Activated naive CD8-positive, alpha-beta T cell treated with anti-CD3 and anti-CD28 coated beads, Interleukin-2, amount 10 ng/mL, durations not matched to agents 7 days and 5 days (primary cell): ENCODE measurements at regions not wholly inside any gene's neighbourhood (a gene's known extent, or its start where the extent isn't known, plus 50 kb on each side); places are given as distances from the start of the nearest gene placed in this dataset.
"Not testable (repeated sequence)": the region's sequence is repeated elsewhere in the genome, so short reads cannot be mapped to it uniquely, and the experiment has no call there.

Experiments
- ATAC-seq: fragments of 150-1000 bp; cut with Tn5 transposase; one replicate; pipeline ENCODE4 v1.10.0; 2021; ENCODE audit warnings: low read depth, moderate library complexity
- POLR2A ChIA-PET: fragments of 350-600 bp; sonication (Branson Sonifier 250); formaldehyde crosslinking; loops from one replicate; lab custom pipeline; 2021; ENCODE audit warnings: antibody characterized with exemption; lab: Charles Lee
- DNase-seq: peaks from one replicate; pipeline ENCODE4 v3.0.0; 2021
- H3K27ac Mint-ChIP-seq: one replicate; pipeline ENCODE4 v1.8.0; 2022; ENCODE audit warnings: mild to moderate bottlenecking, mixed read lengths
- H3K27me3 Mint-ChIP-seq: one replicate; pipeline ENCODE4 v1.8.0; 2022; ENCODE audit warnings: mild to moderate bottlenecking, moderate library complexity, mixed read lengths
- H3K36me3 Mint-ChIP-seq: one replicate; pipeline ENCODE4 v1.8.0; 2021; ENCODE audit warnings: mild to moderate bottlenecking, mixed read lengths
- H3K4me1 Mint-ChIP-seq: one replicate; pipeline ENCODE4 v1.8.0; 2021; ENCODE audit warnings: mixed read lengths
- H3K4me3 Mint-ChIP-seq: one replicate; pipeline ENCODE4 v1.8.0; 2022; ENCODE audit warnings: mild to moderate bottlenecking, moderate library complexity, mixed read lengths
- H3K9me3 Mint-ChIP-seq: one replicate; pipeline ENCODE4 v1.8.0; 2021; ENCODE audit warnings: mixed read lengths

- Mint-ChIP-seq H3K4me1 (no peaks in the 10 kb centered on the region), H3K9me3 (no peaks in the 10 kb centered on the region), H3K4me3 (no peak overlapping the region), H3K27ac (no peak overlapping the region), H3K36me3 (no peaks in the 10 kb centered on the region), H3K27me3 (peaks cover 1% of the 10 kb centered on the region)
- POLR2A ChIA-PET, result no interaction called here
- DNase-seq, result no peak
- no peak for ATAC-seq
These were observed 91.4 kb downstream of the GPR85 start for GRCh38 chr7:112995059-112995824.

- POLR2A ChIA-PET, result no interaction called here
These were observed 92.0 kb downstream of the GPR85 start for GRCh38 chr7:112994656-112995055.

GRCh38 chr7:112990624-112991023, 96.0 kb downstream of the GPR85 start:
- Mint-ChIP-seq H3K27me3 (peaks cover 8% of the 10 kb centered on the region), H3K9me3 (no peaks in the 10 kb centered on the region), H3K4me1 (no peaks in the 10 kb centered on the region), H3K4me3 (no peak overlapping the region), H3K36me3 (no peaks in the 10 kb centered on the region), H3K27ac (no peak overlapping the region)
- no peak for DNase-seq
- ATAC-seq, result no peak
- POLR2A ChIA-PET, result no interaction called here

More at GRCh38 chr7:112994656-112995055, 92.0 kb downstream of the GPR85 start:
- no peaks in the 10 kb centered on the region for H3K4me1 Mint-ChIP-seq
- ATAC-seq, result no peak
- DNase-seq, result no peak
- no peaks in the 10 kb centered on the region for H3K36me3 Mint-ChIP-seq
- H3K27me3 Mint-ChIP-seq, result peaks cover under 1% of the 10 kb centered on the region
- no peak overlapping the region for H3K27ac Mint-ChIP-seq
- H3K4me3 Mint-ChIP-seq, result no peak overlapping the region
- no peaks in the 10 kb centered on the region for H3K9me3 Mint-ChIP-seq

GRCh38 chr7:112989531-112989930, 97.1 kb downstream of the GPR85 start:
- no peak for DNase-seq
- peaks cover 11% of the 10 kb centered on the region for H3K27me3 Mint-ChIP-seq
- no peaks in the 10 kb centered on the region for H3K36me3 Mint-ChIP-seq
- H3K9me3 Mint-ChIP-seq, result no peaks in the 10 kb centered on the region
- H3K4me1 Mint-ChIP-seq, result no peaks in the 10 kb centered on the region
- no peak for ATAC-seq
- H3K27ac Mint-ChIP-seq, result no peak overlapping the region
- POLR2A ChIA-PET, result no interaction called here
- H3K4me3 Mint-ChIP-seq, result no peak overlapping the region

GRCh38 chr7:112987171-112987570, 99.5 kb downstream of the GPR85 start:
- DNase-seq (no peak), ATAC-seq (no peak)
- Mint-ChIP-seq H3K27ac (no peak overlapping the region), H3K9me3 (no peaks in the 10 kb centered on the region), H3K36me3 (no peaks in the 10 kb centered on the region), H3K4me1 (no peaks in the 10 kb centered on the region), H3K4me3 (no peak overlapping the region), H3K27me3 (peaks cover 11% of the 10 kb centered on the region)
- POLR2A ChIA-PET, result no interaction called here

- H3K4me3 Mint-ChIP-seq, result no peak overlapping the region
- H3K9me3 Mint-ChIP-seq, result no peaks in the 10 kb centered on the region
- POLR2A ChIA-PET, result no interaction called here
- H3K36me3 Mint-ChIP-seq, result no peaks in the 10 kb centered on the region
- DNase-seq (no peak), ATAC-seq (no peak)
- no peaks in the 10 kb centered on the region for H3K4me1 Mint-ChIP-seq
- peaks cover 11% of the 10 kb centered on the region for H3K27me3 Mint-ChIP-seq
- H3K27ac Mint-ChIP-seq, result no peak overlapping the region
These were observed 100.2 kb downstream of the GPR85 start for GRCh38 chr7:112986256-112987031.

- Mint-ChIP-seq H3K9me3 (no peaks in the 10 kb centered on the region), H3K4me1 (no peaks in the 10 kb centered on the region), H3K27me3 (peaks cover 11% of the 10 kb centered on the region), H3K4me3 (no peak overlapping the region), H3K27ac (no peak overlapping the region), H3K36me3 (no peaks in the 10 kb centered on the region)
- DNase-seq, result no peak
- POLR2A ChIA-PET, result no interaction called here
- ATAC-seq, result no peak
These were observed 101.1 kb downstream of the GPR85 start for GRCh38 chr7:112985377-112985987.

- no peaks in the 10 kb centered on the region for H3K9me3 Mint-ChIP-seq
- no peak for ATAC-seq
- POLR2A ChIA-PET, result no interaction called here
- no peak overlapping the region for H3K4me3 Mint-ChIP-seq
- H3K27me3 Mint-ChIP-seq, result peaks cover 3% of the 10 kb centered on the region
- H3K36me3 Mint-ChIP-seq, result no peaks in the 10 kb centered on the region
- H3K27ac Mint-ChIP-seq, result no peak overlapping the region
- DNase-seq, result no peak
- no peaks in the 10 kb centered on the region for H3K4me1 Mint-ChIP-seq
These were observed 104.1 kb downstream of the GPR85 start for GRCh38 chr7:112982441-112983063.

- ATAC-seq (no peak), DNase-seq (no peak)
- Mint-ChIP-seq H3K36me3 (no peaks in the 10 kb centered on the region), H3K27ac (no peak overlapping the region), H3K4me3 (no peak overlapping the region), H3K27me3 (peaks cover 3% of the 10 kb centered on the region), H3K9me3 (no peaks in the 10 kb centered on the region), H3K4me1 (no peaks in the 10 kb centered on the region)
- POLR2A ChIA-PET, result no interaction called here
These were observed 104.7 kb downstream of the GPR85 start for GRCh38 chr7:112981966-112982365.

- H3K27ac Mint-ChIP-seq, H3K27me3 Mint-ChIP-seq, DNase-seq, ATAC-seq, H3K36me3 Mint-ChIP-seq, H3K4me1 Mint-ChIP-seq, H3K4me3 Mint-ChIP-seq, H3K9me3 Mint-ChIP-seq, POLR2A ChIA-PET: not testable (repeated sequence)
These were observed 107.6 kb downstream of the GPR85 start for GRCh38 chr7:112979055-112979454.

GRCh38 chr7:112977244-112977955, 109.2 kb downstream of the GPR85 start:
- H3K4me3 Mint-ChIP-seq, POLR2A ChIA-PET, DNase-seq, H3K4me1 Mint-ChIP-seq, H3K9me3 Mint-ChIP-seq, ATAC-seq, H3K27ac Mint-ChIP-seq, H3K27me3 Mint-ChIP-seq, H3K36me3 Mint-ChIP-seq: not testable (repeated sequence)

- no peaks in the 10 kb centered on the region for H3K36me3 Mint-ChIP-seq
- DNase-seq, result no peak
- no peak overlapping the region for H3K27ac Mint-ChIP-seq
- no peaks in the 10 kb centered on the region for H3K4me1 Mint-ChIP-seq
- H3K9me3 Mint-ChIP-seq, result no peaks in the 10 kb centered on the region
- H3K27me3 Mint-ChIP-seq, result peaks cover 2% of the 10 kb centered on the region
- POLR2A ChIA-PET, result no interaction called here
- ATAC-seq, result no peak
- no peak overlapping the region for H3K4me3 Mint-ChIP-seq
These were observed 115.9 kb downstream of the GPR85 start for GRCh38 chr7:112970771-112971170.

- POLR2A ChIA-PET, result no interaction called here
- H3K36me3 Mint-ChIP-seq, result no peaks in the 10 kb centered on the region
- no peak overlapping the region for H3K4me3 Mint-ChIP-seq
- DNase-seq (no peak), ATAC-seq (no peak)
- peaks cover 3% of the 10 kb centered on the region for H3K27me3 Mint-ChIP-seq
- H3K27ac Mint-ChIP-seq, result no peak overlapping the region
- H3K9me3 Mint-ChIP-seq, result no peaks in the 10 kb centered on the region
- no peaks in the 10 kb centered on the region for H3K4me1 Mint-ChIP-seq
These were observed 116.7 kb downstream of the GPR85 start for GRCh38 chr7:112969946-112970345.
